ENCODE measurements at regions not wholly inside any gene's neighbourhood (a gene's known extent, or its start where the extent isn't known, plus 50 kb on each side); places are given as distances from the start of the nearest gene placed in this dataset.

DNA sequence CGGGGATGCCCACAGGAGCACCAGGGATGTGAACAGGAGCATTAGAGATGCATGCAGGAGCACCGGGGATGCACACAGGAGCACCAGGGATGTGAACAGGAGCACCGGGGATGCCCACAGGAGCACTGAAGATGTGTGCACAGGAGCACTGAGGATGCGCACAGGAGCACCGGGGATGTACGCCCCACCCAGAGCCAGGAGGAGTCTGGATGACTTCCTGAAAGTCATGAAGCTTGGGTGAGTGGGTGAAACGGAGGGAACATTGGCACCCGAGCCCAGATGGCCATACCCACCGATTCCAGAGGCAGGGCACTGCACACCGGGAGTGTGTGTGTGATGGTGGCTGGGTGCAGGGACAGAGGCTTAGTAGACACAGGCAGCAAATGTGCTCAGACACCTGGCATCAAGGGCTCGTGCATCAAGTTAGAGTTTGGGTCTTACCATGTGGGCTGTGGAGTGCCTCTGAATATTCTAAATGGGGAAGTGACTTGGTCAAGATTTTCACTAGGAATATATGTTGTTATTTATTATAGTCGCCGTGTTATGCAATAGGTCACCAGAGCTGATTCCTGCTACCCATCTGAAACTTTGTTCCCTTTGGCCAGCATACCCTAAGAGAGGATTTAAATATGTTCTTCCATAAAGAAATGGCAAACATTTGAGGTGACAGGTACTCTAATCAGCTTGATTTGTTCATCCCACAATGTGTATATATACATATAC is 365.8 kb upstream of the MYT1L start:
- DNase-seq (ENCODE audit: insufficient read length, low spot score) (no peak), FAIRE-seq (no peak)
- TF ChIP-seq, protein P1, sequence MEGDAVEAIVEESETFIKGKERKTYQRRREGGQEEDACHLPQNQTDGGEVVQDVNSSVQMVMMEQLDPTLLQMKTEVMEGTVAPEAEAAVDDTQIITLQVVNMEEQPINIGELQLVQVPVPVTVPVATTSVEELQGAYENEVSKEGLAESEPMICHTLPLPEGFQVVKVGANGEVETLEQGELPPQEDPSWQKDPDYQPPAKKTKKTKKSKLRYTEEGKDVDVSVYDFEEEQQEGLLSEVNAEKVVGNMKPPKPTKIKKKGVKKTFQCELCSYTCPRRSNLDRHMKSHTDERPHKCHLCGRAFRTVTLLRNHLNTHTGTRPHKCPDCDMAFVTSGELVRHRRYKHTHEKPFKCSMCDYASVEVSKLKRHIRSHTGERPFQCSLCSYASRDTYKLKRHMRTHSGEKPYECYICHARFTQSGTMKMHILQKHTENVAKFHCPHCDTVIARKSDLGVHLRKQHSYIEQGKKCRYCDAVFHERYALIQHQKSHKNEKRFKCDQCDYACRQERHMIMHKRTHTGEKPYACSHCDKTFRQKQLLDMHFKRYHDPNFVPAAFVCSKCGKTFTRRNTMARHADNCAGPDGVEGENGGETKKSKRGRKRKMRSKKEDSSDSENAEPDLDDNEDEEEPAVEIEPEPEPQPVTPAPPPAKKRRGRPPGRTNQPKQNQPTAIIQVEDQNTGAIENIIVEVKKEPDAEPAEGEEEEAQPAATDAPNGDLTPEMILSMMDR (IDR thresholded peaks at IDR 0.05; ENCODE audit: insufficient read depth, missing control alignments), result no peak

DNA sequence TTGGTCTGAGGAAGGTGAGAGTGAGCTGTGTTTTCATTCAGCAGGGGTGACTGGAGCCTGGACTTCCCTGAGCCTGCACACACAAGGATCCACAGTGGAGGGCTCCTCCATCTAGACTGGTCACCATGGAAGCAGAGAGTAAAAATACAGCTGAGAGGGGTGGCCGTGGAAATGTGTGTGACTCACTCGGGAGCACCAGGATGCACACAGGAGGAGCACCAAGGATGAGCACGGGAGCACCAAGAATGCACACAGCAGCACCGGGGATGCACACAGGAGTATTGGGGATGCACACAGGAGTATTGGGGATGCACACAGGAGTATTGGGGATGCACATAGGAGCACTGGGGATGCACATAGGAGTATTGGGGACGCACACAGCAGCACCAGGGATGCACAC is 365.2 kb upstream of the MYT1L start:
- DNase-seq (ENCODE audit: insufficient read length, low spot score), result no peak
- FAIRE-seq, result no peak
- TF ChIP-seq, protein P1 (IDR thresholded peaks at IDR 0.05; ENCODE audit: insufficient read depth, missing control alignments), result no peak

DNA sequence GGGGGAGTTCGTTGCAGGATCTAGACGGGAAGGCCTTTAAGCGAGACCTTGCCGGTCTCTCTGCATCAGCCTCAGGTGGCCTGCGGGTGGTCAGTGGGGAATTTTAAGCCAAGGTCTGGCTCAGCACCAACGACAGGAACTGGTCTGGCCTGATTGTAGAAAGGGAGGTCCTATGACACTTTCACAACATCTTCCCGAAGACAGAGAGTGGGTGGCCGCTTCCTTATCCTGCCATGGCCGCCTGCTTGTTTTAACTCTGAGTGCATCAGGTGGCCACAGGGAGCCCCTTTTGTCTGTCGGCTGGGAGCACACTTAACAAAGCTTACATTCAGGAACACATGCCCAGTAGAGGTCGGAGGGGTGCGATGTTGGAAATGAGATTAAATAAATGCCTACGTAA is 363.7 kb upstream of the MYT1L start:
- FAIRE-seq (no peak), DNase-seq (ENCODE audit: insufficient read length, low spot score) (no peak)
- TF ChIP-seq, protein P1 (IDR thresholded peaks at IDR 0.05; ENCODE audit: insufficient read depth, missing control alignments), result no peak

DNA sequence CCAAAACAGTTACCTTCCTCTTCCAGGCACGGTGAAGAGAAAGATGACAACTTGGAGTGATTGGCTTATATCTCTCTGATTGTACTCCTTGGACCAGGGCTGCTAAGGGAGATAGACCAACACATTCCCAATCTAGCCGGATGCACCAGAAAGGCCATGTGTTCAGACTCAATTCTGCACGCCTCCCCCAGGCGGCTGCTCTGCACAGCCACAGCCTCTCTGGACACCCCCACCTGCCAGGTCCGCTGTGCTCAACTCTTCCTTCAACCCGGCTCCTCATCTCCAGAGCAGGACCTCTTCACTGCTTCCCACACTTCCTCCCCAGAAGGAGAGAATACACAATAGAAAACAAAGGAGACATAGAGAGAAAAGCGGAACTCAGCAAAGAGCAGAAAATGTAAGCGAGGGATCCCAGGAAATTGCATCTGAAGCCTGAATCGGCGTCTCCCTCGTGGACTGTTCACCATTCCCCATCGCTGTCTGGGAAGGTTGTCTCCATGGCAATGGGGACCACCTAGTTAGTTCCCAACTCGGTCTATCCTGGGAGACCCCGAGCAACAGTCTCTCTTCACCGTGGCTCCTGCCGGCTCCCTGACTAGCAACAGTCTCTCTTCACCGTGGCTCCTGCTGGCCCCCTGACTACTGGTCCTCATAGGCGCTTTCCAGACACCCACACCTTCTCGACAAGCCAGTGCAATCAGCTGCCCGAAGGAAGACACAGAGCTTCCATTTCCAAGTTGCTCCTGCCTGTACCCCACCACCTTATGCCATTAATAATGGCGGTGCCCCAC is 361.7 kb upstream of the MYT1L start:
- TF ChIP-seq, protein P1 (IDR thresholded peaks at IDR 0.05; ENCODE audit: insufficient read depth, missing control alignments), result no peak
- DNase-seq (ENCODE audit: insufficient read length, low spot score) (no peak), FAIRE-seq (no peak)

DNA sequence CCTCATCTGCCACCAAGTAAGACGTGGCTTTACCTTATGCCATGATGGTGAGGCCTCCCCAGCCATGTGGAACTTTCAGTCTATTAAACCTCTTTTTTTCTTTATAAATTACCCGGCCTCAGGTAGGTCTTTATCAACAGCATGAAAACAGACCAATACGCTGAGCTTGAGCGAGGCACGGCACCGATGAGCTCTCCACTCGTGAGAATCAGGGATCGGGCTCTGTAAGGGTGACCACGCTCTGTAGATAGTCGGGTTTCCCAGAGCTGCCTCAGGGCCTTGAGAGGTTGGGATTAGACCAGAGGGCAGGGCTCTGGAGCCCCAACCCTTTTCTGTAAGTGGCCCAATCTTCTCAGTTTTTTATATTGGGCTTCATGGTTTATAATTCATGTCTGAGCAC is 360.3 kb upstream of the MYT1L start:
- TF ChIP-seq, protein P1 (IDR thresholded peaks at IDR 0.05; ENCODE audit: insufficient read depth, missing control alignments), result no peak
- FAIRE-seq, result no peak

DNA sequence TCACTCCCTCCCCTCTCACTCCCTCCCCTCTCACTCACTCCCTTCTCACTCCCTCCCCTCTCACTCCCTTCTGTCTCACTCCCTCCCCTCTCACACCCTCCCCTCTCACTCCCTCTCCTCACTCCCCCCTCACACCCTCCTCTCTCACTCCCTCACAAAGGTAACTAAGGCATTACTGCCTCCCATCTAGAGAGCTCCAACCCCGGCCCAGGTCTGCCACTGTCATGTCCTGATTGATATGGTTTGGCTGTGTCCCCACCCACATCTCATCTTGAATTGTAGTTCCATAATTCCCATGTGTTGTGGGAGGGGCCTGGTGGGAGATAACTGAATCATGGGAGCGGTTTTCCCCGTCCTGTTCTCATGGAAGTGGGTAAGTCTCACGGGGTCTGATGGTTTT is 359.9 kb upstream of the MYT1L start:
- DNase-seq (ENCODE audit: insufficient read length, low spot score) (no peak), FAIRE-seq (no peak)
- TF ChIP-seq, protein P1 (IDR thresholded peaks at IDR 0.05; ENCODE audit: insufficient read depth, missing control alignments), result no peak

More for the DNA sequence above, 360.3 kb upstream of the MYT1L start:
- DNase-seq (ENCODE audit: insufficient read length, low spot score), result no peak

DNA sequence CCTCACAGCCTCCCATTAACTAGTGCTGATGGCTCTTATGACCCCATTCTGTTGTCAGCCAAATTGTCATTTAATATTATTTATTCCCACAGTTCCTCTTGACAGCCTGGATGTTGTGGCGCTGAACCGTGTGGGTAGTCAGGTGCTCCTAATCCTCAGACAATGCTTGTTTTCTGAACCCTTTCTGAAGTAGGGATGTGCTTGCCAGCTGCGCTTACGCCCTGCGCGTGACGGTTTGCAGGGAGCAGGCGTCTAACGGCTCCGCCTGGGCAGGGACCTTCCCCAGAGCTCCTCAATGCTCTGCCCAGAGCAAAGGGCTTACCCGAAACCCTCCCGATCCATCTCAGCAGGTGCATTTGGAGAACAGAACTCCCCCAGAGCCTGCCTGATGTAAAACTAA is 358.2 kb upstream of the MYT1L start:
- no peak for DNase-seq (ENCODE audit: insufficient read length, low spot score)
- FAIRE-seq, result no peak
- TF ChIP-seq, protein P1 (IDR thresholded peaks at IDR 0.05; ENCODE audit: insufficient read depth, missing control alignments), result no peak

Measured in D721Med (cell line).